ENCODE measurements at regions not wholly inside any gene's neighbourhood (a gene's known extent, or its start where the extent isn't known, plus 50 kb on each side); places are given as distances from the start of the nearest gene placed in this dataset.

DNA sequence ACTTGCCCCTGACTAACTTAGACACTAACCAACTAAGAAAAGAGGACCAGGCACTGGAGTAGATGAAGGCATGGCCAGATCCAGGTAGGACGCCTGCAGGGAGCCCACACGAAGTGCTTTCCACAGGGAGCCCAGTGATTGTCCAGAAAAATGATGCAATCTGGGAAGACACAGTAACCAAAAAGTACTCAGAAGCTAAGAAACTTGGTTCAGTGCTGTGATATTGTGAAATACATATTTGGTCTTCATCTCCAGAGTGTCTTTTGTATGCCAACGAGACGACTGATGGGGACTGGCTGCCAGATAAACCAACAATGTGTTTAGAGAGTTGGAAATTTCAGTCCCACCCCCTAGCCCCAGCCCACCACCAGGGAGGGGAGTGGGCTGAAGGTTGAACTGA is 135.0 kb downstream of the SP3 start:
- Histone ChIP-seq H3K27me3 (peaks cover 9% of the 10 kb centered on the region), H3K9me3 (no peaks in the 10 kb centered on the region), H3K4me1 (no peaks in the 10 kb centered on the region), H3K36me3 (no peaks in the 10 kb centered on the region), H3K4me3 (ENCODE audit: low read depth, low read length) (no peak overlapping the region)
- no peak for DNase-seq
- TF ChIP-seq, protein P1, sequence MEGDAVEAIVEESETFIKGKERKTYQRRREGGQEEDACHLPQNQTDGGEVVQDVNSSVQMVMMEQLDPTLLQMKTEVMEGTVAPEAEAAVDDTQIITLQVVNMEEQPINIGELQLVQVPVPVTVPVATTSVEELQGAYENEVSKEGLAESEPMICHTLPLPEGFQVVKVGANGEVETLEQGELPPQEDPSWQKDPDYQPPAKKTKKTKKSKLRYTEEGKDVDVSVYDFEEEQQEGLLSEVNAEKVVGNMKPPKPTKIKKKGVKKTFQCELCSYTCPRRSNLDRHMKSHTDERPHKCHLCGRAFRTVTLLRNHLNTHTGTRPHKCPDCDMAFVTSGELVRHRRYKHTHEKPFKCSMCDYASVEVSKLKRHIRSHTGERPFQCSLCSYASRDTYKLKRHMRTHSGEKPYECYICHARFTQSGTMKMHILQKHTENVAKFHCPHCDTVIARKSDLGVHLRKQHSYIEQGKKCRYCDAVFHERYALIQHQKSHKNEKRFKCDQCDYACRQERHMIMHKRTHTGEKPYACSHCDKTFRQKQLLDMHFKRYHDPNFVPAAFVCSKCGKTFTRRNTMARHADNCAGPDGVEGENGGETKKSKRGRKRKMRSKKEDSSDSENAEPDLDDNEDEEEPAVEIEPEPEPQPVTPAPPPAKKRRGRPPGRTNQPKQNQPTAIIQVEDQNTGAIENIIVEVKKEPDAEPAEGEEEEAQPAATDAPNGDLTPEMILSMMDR (IDR thresholded peaks at IDR 0.05; ENCODE audit: low read depth, low read length), result no peak

DNA sequence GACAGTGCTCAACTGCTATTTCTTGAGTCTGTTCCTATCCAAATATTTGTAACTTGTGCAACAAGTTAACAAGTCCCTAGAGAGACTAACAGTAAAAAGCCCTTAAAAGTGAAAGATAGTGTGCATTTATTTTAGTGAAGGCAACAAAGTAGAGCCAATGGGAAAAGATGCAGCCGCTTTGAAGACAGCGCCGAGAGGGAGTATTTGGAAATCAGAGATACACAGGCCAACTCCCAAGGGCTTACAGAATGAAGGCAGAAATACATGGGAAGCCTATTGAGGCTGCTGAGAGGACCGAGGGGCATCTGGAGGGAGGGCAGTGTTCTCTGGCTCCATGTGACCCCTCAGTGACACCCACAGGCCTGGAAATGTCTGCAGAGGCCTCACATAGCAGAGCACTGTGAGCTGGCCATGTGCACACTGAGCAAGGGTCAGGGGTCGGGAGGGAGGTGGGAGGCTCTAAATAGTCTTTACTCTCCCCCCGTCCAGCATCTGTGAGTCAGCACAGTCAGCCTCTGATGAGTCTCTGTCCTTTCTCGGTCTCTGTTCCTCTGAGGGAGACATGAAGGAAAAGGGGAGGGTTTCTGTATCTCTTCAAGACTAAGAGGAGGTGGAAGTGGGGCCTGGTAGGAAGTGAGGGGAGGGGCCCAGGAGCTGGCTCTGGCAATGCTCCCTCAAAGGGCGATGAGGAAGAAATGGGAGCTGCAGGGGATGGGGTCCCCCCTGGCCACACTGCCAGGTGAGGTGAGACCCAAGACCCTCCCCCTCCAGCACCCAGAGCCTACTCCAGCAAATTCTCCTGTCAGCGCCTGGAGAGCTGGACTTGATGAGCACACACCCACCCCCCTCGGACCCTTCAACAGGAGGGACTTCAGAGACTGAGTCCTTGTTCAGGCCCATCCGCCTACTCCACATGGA is 133.6 kb downstream of the SP3 start:
- H3K4me3 ChIP-seq (ENCODE audit: low read depth, low read length), result no peak overlapping the region
- no peaks in the 10 kb centered on the region for H3K4me1 ChIP-seq
- H3K27me3 ChIP-seq, result peaks cover 1% of the 10 kb centered on the region; the same call in 1 of the 2 replicates
- no peak for DNase-seq
- no peaks in the 10 kb centered on the region for H3K36me3 ChIP-seq
- H3K9me3 ChIP-seq, result no peaks in the 10 kb centered on the region
- TF ChIP-seq, protein P1 (IDR thresholded peaks at IDR 0.05; ENCODE audit: low read depth, low read length), result no peak

DNA sequence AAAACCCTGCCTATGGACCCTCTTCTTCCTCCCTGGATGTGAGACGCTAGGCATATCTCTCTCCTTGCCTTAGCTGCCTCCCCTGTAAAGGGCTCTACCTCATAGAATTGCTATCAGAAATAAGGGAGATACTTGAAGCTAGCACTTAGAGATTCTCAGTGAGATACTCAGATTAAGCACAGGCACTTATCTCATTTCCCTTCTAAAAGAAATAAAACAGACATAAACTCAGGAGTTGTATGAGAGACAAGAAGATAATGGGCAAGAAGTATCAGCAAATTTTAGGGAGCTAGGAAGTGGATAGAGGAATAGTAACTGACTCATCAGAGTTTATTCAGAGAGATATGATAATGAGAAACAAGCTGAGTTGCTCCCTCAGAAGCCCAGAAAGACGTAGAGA is 131.0 kb downstream of the SP3 start:
- H3K4me3 ChIP-seq (ENCODE audit: low read depth, low read length), result no peak overlapping the region
- no peak for DNase-seq
- H3K27me3 ChIP-seq, result no peaks in the 10 kb centered on the region
- TF ChIP-seq, protein P1 (IDR thresholded peaks at IDR 0.05; ENCODE audit: low read depth, low read length), result no peak
- no peaks in the 10 kb centered on the region for H3K4me1 ChIP-seq
- no peaks in the 10 kb centered on the region for H3K36me3 ChIP-seq
- no peaks in the 10 kb centered on the region for H3K9me3 ChIP-seq

DNA sequence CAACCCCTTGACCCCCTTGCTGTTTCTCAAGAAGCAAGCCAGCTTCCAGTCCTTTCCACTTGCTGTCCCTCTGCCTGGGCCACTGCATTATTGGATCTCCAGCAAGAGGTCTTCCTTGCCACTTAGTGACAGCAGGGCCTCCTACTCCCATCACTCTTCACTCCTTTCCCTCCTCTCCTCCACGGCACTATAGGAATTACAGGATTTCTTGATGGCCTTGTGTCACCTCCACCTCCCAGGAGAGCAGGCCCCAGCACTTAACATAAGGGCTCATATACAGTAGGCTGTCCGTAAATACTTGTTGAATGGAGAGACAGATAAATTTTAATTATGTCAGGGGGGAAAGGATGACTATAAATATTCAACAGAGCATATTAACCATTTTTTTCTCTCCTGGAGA is 129.4 kb downstream of the SP3 start:
- Histone ChIP-seq H3K36me3 (no peaks in the 10 kb centered on the region), H3K27me3 (no peaks in the 10 kb centered on the region), H3K4me3 (ENCODE audit: low read depth, low read length) (no peak overlapping the region), H3K4me1 (no peaks in the 10 kb centered on the region), H3K9me3 (no peaks in the 10 kb centered on the region)
- TF ChIP-seq, protein P1 (IDR thresholded peaks at IDR 0.05; ENCODE audit: low read depth, low read length), result no peak
- no peak for DNase-seq

DNA sequence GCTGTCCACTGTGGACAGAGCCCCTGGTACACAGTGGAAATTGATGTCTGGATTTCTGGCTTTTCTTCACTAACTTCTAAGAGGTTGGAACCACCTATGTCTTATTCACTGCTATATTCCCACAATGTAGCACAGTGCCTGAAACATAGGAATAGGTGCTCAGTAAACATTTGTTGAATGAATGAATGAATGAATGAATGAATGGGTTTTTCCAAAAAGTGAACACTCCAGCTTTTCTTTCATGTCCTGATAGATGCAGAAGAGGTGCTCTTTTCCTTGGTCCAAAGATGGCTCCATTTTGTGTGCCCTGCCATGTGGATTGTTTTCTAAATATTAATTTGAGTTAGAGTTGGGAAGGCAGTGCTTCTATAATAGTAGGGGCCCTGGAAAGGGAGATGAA is 124.1 kb downstream of the SP3 start:
- TF ChIP-seq, protein P1 (IDR thresholded peaks at IDR 0.05; ENCODE audit: low read depth, low read length), result no peak
- no peaks in the 10 kb centered on the region for H3K9me3 ChIP-seq
- DNase-seq, result no peak
- H3K4me3 ChIP-seq (ENCODE audit: low read depth, low read length), result no peak overlapping the region
- H3K36me3 ChIP-seq, result no peaks in the 10 kb centered on the region
- H3K27me3 ChIP-seq, result no peaks in the 10 kb centered on the region
- H3K4me1 ChIP-seq, result no peaks in the 10 kb centered on the region

- Histone ChIP-seq H3K4me1 (no peaks in the 10 kb centered on the region), H3K36me3 (no peaks in the 10 kb centered on the region), H3K27me3 (no peaks in the 10 kb centered on the region), H3K4me3 (ENCODE audit: low read depth, low read length) (no peak overlapping the region), H3K9me3 (no peaks in the 10 kb centered on the region)
- TF ChIP-seq, protein P1 (IDR thresholded peaks at IDR 0.05; ENCODE audit: low read depth, low read length), result no peak
- DNase-seq, result no peak
Observed at GRCh38 chr2:173843526-173843925, 121.6 kb downstream of the SP3 start.
